Esophagus (tissue), 2 donors: ENCODE measurements at regions not wholly inside any gene's neighbourhood (a gene's known extent, or its start where the extent isn't known, plus 50 kb on each side); places are given as distances from the start of the nearest gene placed in this dataset.

ENCODE experiments used
- H3K27ac ChIP-seq, 2 donors: one replicate each; pipeline ENCODE4 v1.5.1; 2013; ENCODE audit warnings: low read depth in 2 of 2, mild to moderate bottlenecking in 2 of 2, inconsistent platforms in 1 of 2, low read length in 1 of 2, moderate library complexity in 1 of 2
- H3K27me3 ChIP-seq, 2 donors: one replicate each; pipeline ENCODE4 v1.6.1; 2013; ENCODE audit warnings: low read length in 2 of 2, control low read depth in 1 of 2, mild to moderate bottlenecking in 1 of 2; ENCODE audit not compliant: insufficient read depth in 2 of 2, control insufficient read depth in 1 of 2
- H3K36me3 ChIP-seq, 2 donors: one replicate each; pipeline ENCODE4 v1.6.1; 2013; ENCODE audit warnings: low read length in 1 of 2; ENCODE audit not compliant: control insufficient read depth in 2 of 2, insufficient read depth in 2 of 2
- H3K4me1 ChIP-seq, 2 donors: one replicate each; pipeline ENCODE4 v1.6.1; 2013; ENCODE audit warnings: low read length in 1 of 2; ENCODE audit not compliant: control insufficient read depth in 2 of 2, insufficient read depth in 2 of 2
- H3K4me3 ChIP-seq, 2 donors: one replicate each; pipeline ENCODE4 v1.5.1; 2013; ENCODE audit warnings: low read length in 2 of 2, mild to moderate bottlenecking in 2 of 2, low read depth in 1 of 2, moderate library complexity in 1 of 2
- H3K9me3 ChIP-seq, 2 donors: one replicate each; pipeline ENCODE4 v1.6.1; 2013; ENCODE audit warnings: mild to moderate bottlenecking in 2 of 2, low read depth in 1 of 2, low read length in 1 of 2, moderate library complexity in 1 of 2; ENCODE audit not compliant: control insufficient read depth in 2 of 2, insufficient read depth in 1 of 2
- WGBS, 2 donors: extraction: QIAGEN DNeasy Blood & Tissue Kit; methylation state at CpG; one replicate each; pipeline ENCODE4 v1.1.7; 2013; 5-methylcytosine and 5-hydroxymethylcytosine counted together
- donor health status: healthy with polysubstance abuse.
- donor health status: Bipolar disorder and iron deficiency.

- 98% methylated on average over 1 of the region's 1 CpG for WGBS, 2 donors
- Histone ChIP-seq H3K27me3 (no peaks in the 10 kb centered on the region), H3K9me3 (no peaks in the 10 kb centered on the region), H3K36me3 (no peaks in the 10 kb centered on the region), H3K27ac (no peak overlapping the region), H3K4me3 (no peak overlapping the region), H3K4me1 (no peaks in the 10 kb centered on the region)
Measured at GRCh38 chr9:80937645-80938044, 751.7 kb downstream of the TLE1 start.

GRCh38 chr9:80934095-80934494 lies 755.3 kb downstream of the TLE1 start:
- Histone ChIP-seq H3K9me3 (no peaks in the 10 kb centered on the region), H3K4me3 (no peak overlapping the region), H3K4me1 (no peaks in the 10 kb centered on the region), H3K36me3 (no peaks in the 10 kb centered on the region), H3K27ac (no peak overlapping the region), H3K27me3 (no peaks in the 10 kb centered on the region)
- 71 to 88% methylated on average over 3 of the region's 3 CpGs for WGBS, 2 donors

GRCh38 chr9:80932947-80933780 lies 756.2 kb downstream of the TLE1 start:
- WGBS, 2 donors = 69 to 75% methylated on average over 7 of the region's 7 CpGs
- Histone ChIP-seq H3K27me3 (no peaks in the 10 kb centered on the region), H3K27ac (no peak overlapping the region)

GRCh38 chr9:80932181-80932580 lies 757.2 kb downstream of the TLE1 start:
- no peak overlapping the region for H3K27ac ChIP-seq
- H3K4me1 ChIP-seq = no peaks in the 10 kb centered on the region
- H3K4me3 ChIP-seq = no peak overlapping the region
- H3K36me3 ChIP-seq = no peaks in the 10 kb centered on the region
- H3K27me3 ChIP-seq = no peaks in the 10 kb centered on the region
- WGBS, 2 donors = 48 to 49% methylated on average over 3 of the region's 3 CpGs
- H3K9me3 ChIP-seq = no peaks in the 10 kb centered on the region

More at GRCh38 chr9:80932947-80933780, 756.2 kb downstream of the TLE1 start:
- H3K9me3 ChIP-seq = no peaks in the 10 kb centered on the region
- no peaks in the 10 kb centered on the region for H3K36me3 ChIP-seq
- H3K4me3 ChIP-seq = no peak overlapping the region
- no peaks in the 10 kb centered on the region for H3K4me1 ChIP-seq

GRCh38 chr9:80931163-80931562 lies 758.2 kb downstream of the TLE1 start:
- no peak overlapping the region for H3K4me3 ChIP-seq
- no peak overlapping the region for H3K27ac ChIP-seq
- H3K27me3 ChIP-seq = no peaks in the 10 kb centered on the region
- WGBS, 2 donors = 61 to 84% methylated on average over 3 of the region's 3 CpGs
- no peaks in the 10 kb centered on the region for H3K36me3 ChIP-seq
- no peaks in the 10 kb centered on the region for H3K4me1 ChIP-seq
- no peaks in the 10 kb centered on the region for H3K9me3 ChIP-seq

- H3K9me3 ChIP-seq = no peaks in the 10 kb centered on the region
- no peaks in the 10 kb centered on the region for H3K36me3 ChIP-seq
- H3K4me1 ChIP-seq = no peaks in the 10 kb centered on the region
- H3K27ac ChIP-seq = no peak overlapping the region
- no peaks in the 10 kb centered on the region for H3K27me3 ChIP-seq
- no peak overlapping the region for H3K4me3 ChIP-seq
Measured at GRCh38 chr9:80928697-80929096, 760.6 kb downstream of the TLE1 start.

GRCh38 chr9:80926611-80927010 lies 762.7 kb downstream of the TLE1 start:
- no peak overlapping the region for H3K27ac ChIP-seq
- H3K4me3 ChIP-seq = no peak overlapping the region
- 80 to 82% methylated on average over 3 of the region's 3 CpGs for WGBS, 2 donors

GRCh38 chr9:80922544-80922943 lies 766.8 kb downstream of the TLE1 start:
- Histone ChIP-seq H3K27me3 (no peaks in the 10 kb centered on the region), H3K9me3 (no peaks in the 10 kb centered on the region), H3K4me1 (no peaks in the 10 kb centered on the region), H3K36me3 (no peaks in the 10 kb centered on the region), H3K4me3 (no peak overlapping the region), H3K27ac (no peak overlapping the region)
- 66 to 72% methylated on average over 3 of the region's 3 CpGs for WGBS, 2 donors

More at GRCh38 chr9:80926611-80927010, 762.7 kb downstream of the TLE1 start:
- Histone ChIP-seq H3K27me3 (no peaks in the 10 kb centered on the region), H3K36me3 (no peaks in the 10 kb centered on the region), H3K4me1 (no peaks in the 10 kb centered on the region), H3K9me3 (no peaks in the 10 kb centered on the region)

GRCh38 chr9:80906728-80907127 lies 782.6 kb downstream of the TLE1 start:
- no peaks in the 10 kb centered on the region for H3K4me1 ChIP-seq
- no peak overlapping the region for H3K4me3 ChIP-seq
- no peaks in the 10 kb centered on the region for H3K9me3 ChIP-seq
- H3K27ac ChIP-seq = no peak overlapping the region
- no peaks in the 10 kb centered on the region for H3K27me3 ChIP-seq
- no peaks in the 10 kb centered on the region for H3K36me3 ChIP-seq
- WGBS, 2 donors = 87 to 92% methylated on average over 10 of the region's 10 CpGs

- no peak overlapping the region for H3K4me3 ChIP-seq
- H3K36me3 ChIP-seq = no peaks in the 10 kb centered on the region
- no peaks in the 10 kb centered on the region for H3K27me3 ChIP-seq
- H3K27ac ChIP-seq = no peak overlapping the region
- no peaks in the 10 kb centered on the region for H3K4me1 ChIP-seq
- no peaks in the 10 kb centered on the region for H3K9me3 ChIP-seq
Measured at GRCh38 chr9:80899208-80899607, 790.1 kb downstream of the TLE1 start.
